PC-9 (cell line): ENCODE measurements at regions not wholly inside any gene's neighbourhood (a gene's known extent, or its start where the extent isn't known, plus 50 kb on each side); places are given as distances from the start of the nearest gene placed in this dataset.

Experiments used
- CTCF ChIP-seq: fragments of 200-600 bp; sonication (generic); conservative IDR thresholded peaks from 2 replicates; pipeline ENCODE4 v1.6.1; 2017; ENCODE audit warnings: mixed run types, antibody characterized with exemption, mild to moderate bottlenecking, moderate library complexity
- EZH2 ChIP-seq: fragments of 200-600 bp; sonication (generic); IDR thresholded peaks from 2 replicates; pipeline ENCODE4 v1.8.0; 2017; ENCODE audit warnings: antibody characterized with exemption, low read depth

DNA sequence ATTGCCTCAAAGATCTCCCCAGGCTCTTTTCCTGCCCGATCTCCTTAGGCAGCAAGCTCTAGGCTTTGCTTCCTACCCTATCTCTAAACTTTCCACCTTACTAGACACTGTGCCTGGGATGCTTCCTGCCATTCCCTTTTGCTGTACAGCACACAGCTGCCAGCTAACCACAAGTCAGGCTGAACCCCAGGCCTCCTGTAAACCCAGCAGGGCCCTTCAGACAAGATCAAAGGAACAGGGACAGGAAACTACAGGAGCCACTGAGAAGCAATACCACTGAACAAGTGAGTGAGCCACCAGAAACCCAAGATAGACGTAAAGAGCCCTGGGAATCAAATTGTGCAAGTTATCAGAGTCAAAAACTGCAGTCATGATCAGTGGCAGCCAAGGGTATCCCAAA, 180.7 kb downstream of the SUCLG1 start:
- TF ChIP-seq CTCF (no peak), EZH2 (no peak)
